ENCODE measurements at regions not wholly inside any gene's neighbourhood (a gene's known extent, or its start where the extent isn't known, plus 50 kb on each side); places are given as distances from the start of the nearest gene placed in this dataset.
"Not testable (repeated sequence)": the region's sequence is repeated elsewhere in the genome, so short reads cannot be mapped to it uniquely, and the experiment has no call there.

- Mint-ChIP-seq H3K27ac (no peak overlapping the region), H3K4me3 (no peak overlapping the region), H3K27me3 (no peaks in the 10 kb centered on the region), H3K4me1 (no peaks in the 10 kb centered on the region), H3K36me3 (ENCODE audit: low read depth) (no peaks in the 10 kb centered on the region)
- ATAC-seq (no peak), DNase-seq (no peak)
- no peaks in the 10 kb centered on the region for H3K9me3 ChIP-seq (ENCODE audit: control insufficient read depth, low read length, poor library complexity, severe bottlenecking)
Observed at GRCh38 chr5:125685771-125686170, 737.4 kb upstream of the GRAMD2B start.

DNA sequence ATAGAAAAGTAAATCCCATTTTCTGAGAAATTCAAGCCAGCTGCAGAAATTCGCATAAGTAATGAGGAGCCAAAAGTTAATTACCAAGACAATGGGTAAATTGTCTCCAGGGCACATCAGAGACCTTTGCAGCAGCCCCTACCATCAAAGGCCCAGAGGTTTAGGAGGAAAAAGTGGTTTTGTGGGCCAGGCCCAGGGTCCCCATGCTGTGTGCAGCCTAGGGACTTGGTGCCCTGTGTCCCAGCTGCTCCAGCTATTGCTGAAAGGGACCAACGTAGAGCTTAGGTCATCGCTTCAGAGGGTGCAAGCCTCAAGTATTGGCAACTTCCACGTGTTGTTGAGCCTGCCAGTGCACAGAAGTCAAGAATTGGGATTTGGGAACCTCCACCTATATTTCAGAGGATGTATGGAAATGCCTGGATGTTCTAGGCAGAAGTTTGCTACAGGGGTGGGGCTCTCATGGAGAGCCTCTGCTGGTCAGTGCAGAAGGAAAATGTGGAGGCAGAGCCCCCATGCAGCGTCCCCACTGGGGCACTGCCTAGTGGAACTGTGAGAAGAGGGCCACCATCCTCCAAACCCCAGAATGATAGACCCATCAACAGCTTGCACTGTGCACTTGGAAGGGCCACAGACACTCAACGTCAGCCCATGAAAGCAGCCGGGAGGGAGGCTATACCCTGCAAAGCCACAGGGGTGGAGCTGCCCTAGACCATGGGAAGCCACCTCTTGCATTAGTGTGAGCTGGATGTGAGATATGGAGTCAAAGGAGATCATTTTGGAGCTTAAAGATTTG lies 731.3 kb upstream of the GRAMD2B start:
- not testable (repeated sequence) for DNase-seq; H3K4me1 Mint-ChIP-seq; H3K9me3 ChIP-seq (ENCODE audit: control insufficient read depth, low read length, poor library complexity, severe bottlenecking); H3K4me3 Mint-ChIP-seq; H3K36me3 Mint-ChIP-seq (ENCODE audit: low read depth); H3K27me3 Mint-ChIP-seq; H3K27ac Mint-ChIP-seq; ATAC-seq

DNA sequence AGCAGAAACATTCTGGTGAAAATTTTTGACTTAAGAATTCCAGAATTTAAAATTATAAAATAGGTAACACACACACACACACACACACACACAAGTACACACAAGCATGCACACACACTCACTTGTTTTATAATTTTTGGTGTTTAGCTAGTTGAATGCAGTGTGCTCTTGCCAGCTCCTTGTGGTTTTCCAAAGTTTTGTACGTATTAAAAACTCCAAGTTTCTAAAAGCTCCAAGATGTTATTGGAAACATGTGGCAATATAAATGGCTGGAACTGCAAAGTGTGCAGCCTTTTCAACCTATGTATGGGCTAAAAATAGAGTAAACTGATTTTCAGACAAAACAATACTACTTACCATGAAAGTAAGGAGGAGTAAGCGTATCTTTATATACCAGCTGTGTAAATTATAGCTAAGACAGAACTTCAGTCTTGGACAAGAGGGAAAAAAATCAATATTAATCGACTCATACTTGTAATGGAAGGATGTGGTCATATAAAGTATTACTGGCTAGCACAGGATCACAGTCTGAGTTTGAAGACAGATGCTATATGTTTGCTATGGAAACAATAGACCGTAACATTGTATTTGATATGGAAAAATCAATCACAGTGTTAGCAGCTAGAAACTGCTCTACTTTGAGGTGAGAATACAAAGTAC lies 727.1 kb upstream of the GRAMD2B start:
- Mint-ChIP-seq H3K4me1 (no peaks in the 10 kb centered on the region), H3K4me3 (no peak overlapping the region), H3K27me3 (no peaks in the 10 kb centered on the region), H3K27ac (no peak overlapping the region), H3K36me3 (ENCODE audit: low read depth) (no peaks in the 10 kb centered on the region)
- no peak for ATAC-seq
- DNase-seq = no peak
- H3K9me3 ChIP-seq (ENCODE audit: control insufficient read depth, low read length, poor library complexity, severe bottlenecking) = no peaks in the 10 kb centered on the region

- Mint-ChIP-seq H3K36me3 (ENCODE audit: low read depth) (no peaks in the 10 kb centered on the region), H3K4me1 (no peaks in the 10 kb centered on the region), H3K27me3 (no peaks in the 10 kb centered on the region), H3K27ac (no peak overlapping the region), H3K4me3 (no peak overlapping the region)
- DNase-seq = no peak
- no peaks in the 10 kb centered on the region for H3K9me3 ChIP-seq (ENCODE audit: control insufficient read depth, low read length, poor library complexity, severe bottlenecking)
- ATAC-seq = no peak
Observed at GRCh38 chr5:125696762-125697161, 726.4 kb upstream of the GRAMD2B start.

DNA sequence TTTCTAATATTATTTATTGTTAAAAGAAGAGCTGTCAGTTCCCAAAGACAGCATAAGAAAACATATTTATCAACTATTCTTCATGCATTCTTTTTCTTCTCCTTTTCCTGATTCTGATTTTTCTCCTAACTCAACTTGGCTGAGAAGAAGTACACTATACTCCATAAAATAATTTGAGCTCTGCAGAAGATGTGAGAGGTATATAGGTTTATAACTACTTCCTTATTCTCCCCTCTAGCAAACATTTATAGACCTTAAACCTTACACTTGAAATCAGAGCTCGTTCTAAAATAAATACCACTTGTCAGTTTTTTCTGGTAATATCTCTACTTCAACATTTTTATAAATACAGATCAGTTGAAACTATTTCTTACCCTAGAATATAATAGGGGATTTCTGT lies 724.8 kb upstream of the GRAMD2B start:
- DNase-seq = no peak
- Mint-ChIP-seq H3K27me3 (no peaks in the 10 kb centered on the region), H3K4me1 (no peaks in the 10 kb centered on the region), H3K4me3 (no peak overlapping the region), H3K27ac (no peak overlapping the region), H3K36me3 (ENCODE audit: low read depth) (no peaks in the 10 kb centered on the region)
- no peaks in the 10 kb centered on the region for H3K9me3 ChIP-seq (ENCODE audit: control insufficient read depth, low read length, poor library complexity, severe bottlenecking)
- ATAC-seq = no peak

- no peaks in the 10 kb centered on the region for H3K36me3 Mint-ChIP-seq (ENCODE audit: low read depth)
- ATAC-seq = no peak
- no peaks in the 10 kb centered on the region for H3K27me3 Mint-ChIP-seq
- no peak overlapping the region for H3K4me3 Mint-ChIP-seq
- no peak for DNase-seq
- H3K27ac Mint-ChIP-seq = no peak overlapping the region
- H3K9me3 ChIP-seq (ENCODE audit: control insufficient read depth, low read length, poor library complexity, severe bottlenecking) = no peaks in the 10 kb centered on the region
- no peaks in the 10 kb centered on the region for H3K4me1 Mint-ChIP-seq
Observed at GRCh38 chr5:125699860-125700259, 723.3 kb upstream of the GRAMD2B start.

DNA sequence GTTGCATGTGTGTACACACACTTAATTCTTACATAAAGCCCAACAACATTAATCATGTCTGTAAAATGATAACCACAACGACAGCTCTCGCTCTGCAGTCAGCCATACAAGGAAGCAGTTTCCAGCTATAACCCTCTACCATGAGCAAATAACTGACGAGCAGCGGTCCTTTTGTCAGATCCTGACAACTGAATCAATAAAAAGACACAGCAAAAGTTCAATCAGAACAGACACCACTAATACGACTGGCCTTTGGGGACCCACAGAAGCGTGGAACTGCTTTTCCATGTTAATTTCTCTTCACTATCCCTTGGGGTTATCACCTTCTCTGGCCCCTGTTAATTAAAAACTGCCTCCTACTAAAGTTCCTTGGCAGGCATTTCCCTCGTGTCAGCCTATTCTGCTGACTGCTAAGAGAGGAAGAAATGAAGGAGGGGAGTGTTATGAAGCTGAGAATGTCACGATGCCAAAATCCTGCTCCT lies 722.8 kb upstream of the GRAMD2B start:
- ATAC-seq (no peak), DNase-seq (no peak)
- no peaks in the 10 kb centered on the region for H3K27me3 Mint-ChIP-seq
- H3K4me3 Mint-ChIP-seq = no peak overlapping the region
- no peaks in the 10 kb centered on the region for H3K36me3 Mint-ChIP-seq (ENCODE audit: low read depth)
- no peaks in the 10 kb centered on the region for H3K4me1 Mint-ChIP-seq
- no peaks in the 10 kb centered on the region for H3K9me3 ChIP-seq (ENCODE audit: control insufficient read depth, low read length, poor library complexity, severe bottlenecking)
- no peak overlapping the region for H3K27ac Mint-ChIP-seq

DNA sequence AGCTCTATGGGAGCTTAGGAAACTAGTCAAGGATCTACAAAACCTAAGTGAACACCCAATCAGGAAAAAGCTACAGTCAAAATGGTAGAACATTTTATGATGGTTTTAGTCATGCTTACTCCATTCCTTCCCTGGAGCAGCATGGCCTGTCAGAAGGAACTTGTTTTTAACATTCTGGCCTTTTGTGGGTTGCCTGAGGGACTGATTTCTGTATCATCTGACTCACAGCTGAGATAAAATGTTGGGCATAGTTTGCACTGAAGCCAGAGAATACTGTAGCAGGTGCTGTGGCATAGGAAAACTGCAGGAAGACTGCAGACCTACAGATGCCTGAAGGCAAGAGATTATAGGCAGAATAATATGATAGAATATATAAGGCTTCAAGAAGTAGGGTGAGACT lies 719.6 kb upstream of the GRAMD2B start:
- H3K27ac Mint-ChIP-seq = no peak overlapping the region
- no peak for DNase-seq
- ATAC-seq = no peak
- H3K9me3 ChIP-seq (ENCODE audit: control insufficient read depth, low read length, poor library complexity, severe bottlenecking) = no peaks in the 10 kb centered on the region
- H3K4me3 Mint-ChIP-seq = no peak overlapping the region
- no peaks in the 10 kb centered on the region for H3K4me1 Mint-ChIP-seq
- no peaks in the 10 kb centered on the region for H3K27me3 Mint-ChIP-seq
- no peaks in the 10 kb centered on the region for H3K36me3 Mint-ChIP-seq (ENCODE audit: low read depth)

- no peak overlapping the region for H3K4me3 Mint-ChIP-seq
- H3K36me3 Mint-ChIP-seq (ENCODE audit: low read depth) = no peaks in the 10 kb centered on the region
- no peak for ATAC-seq
- DNase-seq = no peak
- no peak overlapping the region for H3K27ac Mint-ChIP-seq
- H3K27me3 Mint-ChIP-seq = no peaks in the 10 kb centered on the region
- no peaks in the 10 kb centered on the region for H3K9me3 ChIP-seq (ENCODE audit: control insufficient read depth, low read length, poor library complexity, severe bottlenecking)
- no peaks in the 10 kb centered on the region for H3K4me1 Mint-ChIP-seq
Observed at GRCh38 chr5:125704888-125705287, 718.3 kb upstream of the GRAMD2B start.

DNA sequence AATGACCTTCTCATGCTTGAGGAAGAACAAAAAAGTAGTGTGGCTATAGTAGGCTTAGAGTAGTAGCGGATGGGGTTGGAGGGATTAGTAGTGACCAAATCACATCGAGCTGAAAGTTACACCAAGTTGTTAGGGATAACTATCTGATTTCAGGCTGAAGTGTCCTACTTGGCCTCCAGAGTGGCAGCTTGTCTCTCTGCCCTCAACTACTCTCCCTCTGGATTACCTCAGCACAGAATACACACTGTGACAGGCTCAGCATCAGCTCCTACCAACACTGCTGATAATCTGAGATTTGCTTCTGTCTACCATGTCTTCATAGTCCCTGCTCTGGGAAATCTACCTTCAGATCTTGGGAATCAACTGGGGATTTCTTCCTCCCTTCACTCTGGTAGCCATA lies 714.6 kb upstream of the GRAMD2B start:
- DNase-seq (no peak), ATAC-seq (no peak)
- no peak overlapping the region for H3K4me3 Mint-ChIP-seq
- H3K27me3 Mint-ChIP-seq = no peaks in the 10 kb centered on the region
- no peaks in the 10 kb centered on the region for H3K36me3 Mint-ChIP-seq (ENCODE audit: low read depth)
- no peaks in the 10 kb centered on the region for H3K9me3 ChIP-seq (ENCODE audit: control insufficient read depth, low read length, poor library complexity, severe bottlenecking)
- no peak overlapping the region for H3K27ac Mint-ChIP-seq
- no peaks in the 10 kb centered on the region for H3K4me1 Mint-ChIP-seq

DNA sequence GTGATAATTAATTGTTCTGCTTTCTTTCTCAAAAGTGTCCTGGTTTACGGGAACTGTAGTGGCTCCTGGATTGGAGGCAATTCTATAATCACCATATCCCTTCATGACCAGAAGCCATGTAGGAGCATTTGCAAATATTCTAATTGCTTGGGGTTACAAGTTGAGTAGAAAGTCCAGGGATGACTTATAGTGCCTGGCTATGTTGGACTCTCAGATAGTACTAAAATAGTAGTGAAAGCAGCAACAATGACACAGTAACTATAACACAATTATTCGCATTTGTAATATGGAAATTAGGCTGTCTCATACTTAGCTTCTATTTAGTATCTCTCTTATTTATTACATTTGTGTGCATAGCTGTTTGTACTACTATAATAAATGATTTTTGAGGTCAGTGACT lies 712.5 kb upstream of the GRAMD2B start:
- no peaks in the 10 kb centered on the region for H3K4me1 Mint-ChIP-seq

DNA sequence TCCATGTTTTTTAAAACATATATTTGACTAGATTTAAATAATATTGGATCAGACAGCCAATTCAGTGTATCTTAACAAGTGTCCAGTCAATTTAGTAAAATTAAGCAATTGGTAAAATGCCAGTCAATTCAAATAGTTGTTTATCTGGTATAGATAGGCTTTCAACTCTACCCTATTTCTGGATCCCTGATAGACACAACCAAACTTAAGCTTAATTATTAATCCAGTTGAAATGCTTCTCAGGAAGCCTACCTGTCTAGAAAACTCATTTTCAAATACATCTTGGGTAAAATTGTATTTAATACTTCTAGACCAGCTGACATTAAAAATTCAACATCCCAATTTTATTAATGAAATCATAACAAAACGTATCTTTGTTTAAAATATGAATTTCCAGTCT lies 710.8 kb upstream of the GRAMD2B start:
- Mint-ChIP-seq H3K4me3 (no peak overlapping the region), H3K36me3 (ENCODE audit: low read depth) (no peaks in the 10 kb centered on the region), H3K4me1 (no peaks in the 10 kb centered on the region), H3K27me3 (no peaks in the 10 kb centered on the region), H3K27ac (no peak overlapping the region)
- H3K9me3 ChIP-seq (ENCODE audit: control insufficient read depth, low read length, poor library complexity, severe bottlenecking) = no peaks in the 10 kb centered on the region
- ATAC-seq (no peak), DNase-seq (no peak)

More for the DNA sequence above, 712.5 kb upstream of the GRAMD2B start:
- no peaks in the 10 kb centered on the region for H3K9me3 ChIP-seq (ENCODE audit: control insufficient read depth, low read length, poor library complexity, severe bottlenecking)
- Mint-ChIP-seq H3K27me3 (no peaks in the 10 kb centered on the region), H3K4me3 (no peak overlapping the region), H3K27ac (no peak overlapping the region), H3K36me3 (ENCODE audit: low read depth) (no peaks in the 10 kb centered on the region)
- ATAC-seq = no peak
- no peak for DNase-seq

- H3K36me3 Mint-ChIP-seq (ENCODE audit: low read depth) = no peaks in the 10 kb centered on the region
- no peak for DNase-seq
Observed at GRCh38 chr5:125713109-125713805, 710.0 kb upstream of the GRAMD2B start.

More at GRCh38 chr5:125713109-125713805, 710.0 kb upstream of the GRAMD2B start:
- ATAC-seq = no peak
- no peaks in the 10 kb centered on the region for H3K27me3 Mint-ChIP-seq
- no peak overlapping the region for H3K4me3 Mint-ChIP-seq
- H3K9me3 ChIP-seq (ENCODE audit: control insufficient read depth, low read length, poor library complexity, severe bottlenecking) = no peaks in the 10 kb centered on the region
- H3K27ac Mint-ChIP-seq = no peak overlapping the region
- no peaks in the 10 kb centered on the region for H3K4me1 Mint-ChIP-seq
